ENCODE measurements at regions not wholly inside any gene's neighbourhood (a gene's known extent, or its start where the extent isn't known, plus 50 kb on each side); places are given as distances from the start of the nearest gene placed in this dataset.

GRCh38 chr9:85258823-85259370 lies 482.9 kb downstream of the AGTPBP1 start:
- H3K27me3 ChIP-seq = no peaks in the 10 kb centered on the region
- DNase-seq (ENCODE audit: low spot score in 2 of 2) = no peak
- intact Hi-C loops (cut with DNase I) = loop anchor here (1.0 to 10.0 kb wide), 3 partner anchors 562 to 862 kb away; partner anchors contain the start of gene NTRK2
- no peak overlapping the region for H3K4me3 ChIP-seq
- H3K36me3 ChIP-seq = no peaks in the 10 kb centered on the region
- no peaks in the 10 kb centered on the region for H3K9me3 ChIP-seq
- H3K4me1 ChIP-seq = no peaks in the 10 kb centered on the region
- no peak overlapping the region for H3K27ac ChIP-seq
- peak in 2 of 3 experiments; percentile 54 to 66 for TF ChIP-seq CTCF (IDR thresholded peaks at IDR 0.05)

- H3K27me3 ChIP-seq = no peaks in the 10 kb centered on the region
- H3K9me3 ChIP-seq = no peaks in the 10 kb centered on the region
- TF ChIP-seq CTCF (IDR thresholded peaks at IDR 0.05) = no peak
- no peak for DNase-seq (ENCODE audit: low spot score in 2 of 2)
- no peaks in the 10 kb centered on the region for H3K36me3 ChIP-seq
- H3K27ac ChIP-seq = no peak overlapping the region
- H3K4me3 ChIP-seq = no peak overlapping the region
- H3K4me1 ChIP-seq = no peaks in the 10 kb centered on the region
- intact Hi-C loops (cut with DNase I) = loop anchor here (1.0 to 10.0 kb wide), 3 partner anchors 561 to 861 kb away; partner anchors contain the start of gene NTRK2
These were observed 483.5 kb downstream of the AGTPBP1 start for GRCh38 chr9:85258236-85258635.

- Histone ChIP-seq H3K4me3 (no peak overlapping the region), H3K27ac (no peak overlapping the region), H3K36me3 (no peaks in the 10 kb centered on the region), H3K9me3 (no peaks in the 10 kb centered on the region), H3K4me1 (no peaks in the 10 kb centered on the region), H3K27me3 (no peaks in the 10 kb centered on the region)
- TF ChIP-seq CTCF (IDR thresholded peaks at IDR 0.05) = no peak
- DNase-seq (ENCODE audit: low spot score in 2 of 2) = no peak
- intact Hi-C loops (cut with DNase I) = no loop called here
These were observed 492.5 kb downstream of the AGTPBP1 start for GRCh38 chr9:85249313-85249621.

- Histone ChIP-seq H3K27me3 (no peaks in the 10 kb centered on the region), H3K9me3 (no peaks in the 10 kb centered on the region), H3K4me3 (no peak overlapping the region), H3K4me1 (no peaks in the 10 kb centered on the region), H3K36me3 (no peaks in the 10 kb centered on the region), H3K27ac (no peak overlapping the region)
- intact Hi-C loops (cut with DNase I) = no loop called here
- no peak for DNase-seq (ENCODE audit: low spot score in 2 of 2)
- TF ChIP-seq CTCF (IDR thresholded peaks at IDR 0.05) = no peak
These were observed 493.0 kb downstream of the AGTPBP1 start for GRCh38 chr9:85248514-85249312.

GRCh38 chr9:85246541-85246940 lies 495.2 kb downstream of the AGTPBP1 start:
- no peak for DNase-seq (ENCODE audit: low spot score in 2 of 2)
- intact Hi-C loops (cut with DNase I) = no loop called here

More at GRCh38 chr9:85246541-85246940, 495.2 kb downstream of the AGTPBP1 start:
- Histone ChIP-seq H3K27ac (no peak overlapping the region), H3K36me3 (no peaks in the 10 kb centered on the region), H3K27me3 (no peaks in the 10 kb centered on the region), H3K4me3 (no peak overlapping the region), H3K9me3 (no peaks in the 10 kb centered on the region), H3K4me1 (no peaks in the 10 kb centered on the region)
- no peak for TF ChIP-seq CTCF (IDR thresholded peaks at IDR 0.05)
